SHP77 treated with DMSO at 0.1 percent for 48 hours (cell line): ENCODE measurements at regions not wholly inside any gene's neighbourhood (a gene's known extent, or its start where the extent isn't known, plus 50 kb on each side); places are given as distances from the start of the nearest gene placed in this dataset.

Experiments used
- DNase-seq: peaks from one replicate; lab custom pipeline; 2025; lab: John Stamatoyannopoulos, UW

- no peak for DNase-seq
Observed at GRCh38 chr5:143585970-143586369, 182.5 kb upstream of the NR3C1 start.

- DNase-seq: no peak
Observed at GRCh38 chr5:143583409-143583808, 179.9 kb upstream of the NR3C1 start.

- no peak for DNase-seq
Observed at GRCh38 chr5:143582869-143583268, 179.4 kb upstream of the NR3C1 start.

GRCh38 chr5:143582176-143582575 lies 178.7 kb upstream of the NR3C1 start:
- DNase-seq: no peak

- no peak for DNase-seq
Observed at GRCh38 chr5:143581649-143582048, 178.2 kb upstream of the NR3C1 start.

GRCh38 chr5:143581147-143581546 lies 177.7 kb upstream of the NR3C1 start:
- no peak for DNase-seq

- DNase-seq: no peak
Observed at GRCh38 chr5:143576711-143577484, 173.4 kb upstream of the NR3C1 start.

GRCh38 chr5:143575286-143575685 lies 171.8 kb upstream of the NR3C1 start:
- no peak for DNase-seq

- no peak for DNase-seq
Observed at GRCh38 chr5:143574236-143574635, 170.8 kb upstream of the NR3C1 start.

- no peak for DNase-seq
Observed at GRCh38 chr5:143573568-143574170, 170.2 kb upstream of the NR3C1 start.

- peak; percentile 85 for DNase-seq
Observed at GRCh38 chr5:143572671-143573070, 169.2 kb upstream of the NR3C1 start.

- DNase-seq: no peak
Observed at GRCh38 chr5:143571642-143572624, 168.4 kb upstream of the NR3C1 start.

GRCh38 chr5:143570989-143571388 lies 167.5 kb upstream of the NR3C1 start:
- DNase-seq: no peak

GRCh38 chr5:143569722-143570567 lies 166.5 kb upstream of the NR3C1 start:
- no peak for DNase-seq

- DNase-seq: no peak
Observed at GRCh38 chr5:143569213-143569701, 165.8 kb upstream of the NR3C1 start.

GRCh38 chr5:143567583-143568504 lies 164.4 kb upstream of the NR3C1 start:
- no peak for DNase-seq

- DNase-seq: no peak
Observed at GRCh38 chr5:143566139-143566538, 162.7 kb upstream of the NR3C1 start.

GRCh38 chr5:143564417-143564816 lies 160.9 kb upstream of the NR3C1 start:
- DNase-seq: no peak

- peak; percentile 93 for DNase-seq
Observed at GRCh38 chr5:143562935-143563334, 159.4 kb upstream of the NR3C1 start.

- no peak for DNase-seq
Observed at GRCh38 chr5:143561219-143561618, 157.7 kb upstream of the NR3C1 start.
